OCI-LY1 (cell line): ENCODE measurements at regions not wholly inside any gene's neighbourhood (a gene's known extent, or its start where the extent isn't known, plus 50 kb on each side); places are given as distances from the start of the nearest gene placed in this dataset.

ENCODE experiments used
- H2AFZ ChIP-seq: fragments of 200-600 bp; sonication (generic), shearing (Covaris generic); 2 replicates; pipeline ENCODE4 v1.6.0; 2014; ENCODE audit warnings: antibody characterized with exemption, mild to moderate bottlenecking, low read length
- H3F3A ChIP-seq: fragments of 200-600 bp; sonication (generic), shearing (Covaris generic); 2 replicates; pipeline ENCODE4 v1.6.0; 2014; ENCODE audit warnings: mild to moderate bottlenecking, antibody characterized with exemption, low read length, moderate library complexity; ENCODE audit not compliant: insufficient read depth
- H3K27ac ChIP-seq: fragments of 200-600 bp; sonication (generic); 2 replicates; pipeline ENCODE4 v1.5.1; 2014; ENCODE audit warnings: low read length, mixed run types, mild to moderate bottlenecking, low read depth; ENCODE audit not compliant: poor library complexity, severe bottlenecking
- H3K27me3 ChIP-seq: fragments of 200-600 bp; sonication (generic); 2 replicates; pipeline ENCODE4 v1.6.0; 2014; ENCODE audit warnings: antibody characterized with exemption, mild to moderate bottlenecking, low read length, moderate library complexity; ENCODE audit not compliant: insufficient read depth
- H3K36me3 ChIP-seq: fragments of 200-600 bp; sonication (generic); 2 replicates; pipeline ENCODE4 v1.6.1; 2014; ENCODE audit warnings: mild to moderate bottlenecking, antibody characterized with exemption, low read length, moderate library complexity, mixed read lengths; ENCODE audit not compliant: insufficient read depth
- H3K4me1 ChIP-seq: fragments of 200-600 bp; sonication (generic); 2 replicates; pipeline ENCODE4 v1.5.1; 2014; ENCODE audit warnings: mild to moderate bottlenecking, low read length, moderate library complexity; ENCODE audit not compliant: insufficient read depth, severe bottlenecking
- H3K4me2 ChIP-seq: fragments of 200-600 bp; sonication (generic), shearing (Covaris generic); 2 replicates; pipeline ENCODE4 v1.6.1; 2014; ENCODE audit warnings: low read length
- H3K4me3 ChIP-seq: fragments of 200-600 bp; sonication (generic); 2 replicates; pipeline ENCODE4 v1.5.1; 2014; ENCODE audit warnings: low read length, low read depth, mild to moderate bottlenecking, mixed read lengths; ENCODE audit not compliant: poor library complexity, severe bottlenecking
- H3K79me2 ChIP-seq: fragments of 200-600 bp; shearing (Covaris generic); 2 replicates; pipeline ENCODE4 v1.6.1; 2016; ENCODE audit warnings: mixed run types, low read length, mixed read lengths; ENCODE audit not compliant: insufficient read depth
- H3K9ac ChIP-seq: fragments of 200-600 bp; sonication (generic), shearing (Covaris generic); 2 replicates; pipeline ENCODE4 v1.6.1; 2014; ENCODE audit warnings: mild to moderate bottlenecking, low read length, mixed read lengths
- H3K9me2 ChIP-seq: fragments of 200-600 bp; sonication (generic), shearing (Covaris generic); 2 replicates; pipeline ENCODE4 v1.6.1; 2014; ENCODE audit warnings: low read depth, mild to moderate bottlenecking, low read length, mixed read lengths
- H3K9me3 ChIP-seq: fragments of 200-600 bp; shearing (Covaris generic); 2 replicates; pipeline ENCODE4 v1.6.1; 2014; ENCODE audit warnings: low read length, mixed read lengths
- H4K20me1 ChIP-seq: fragments of 200-600 bp; sonication (generic), shearing (Covaris generic); 2 replicates; pipeline ENCODE4 v1.6.0; 2016; ENCODE audit warnings: mild to moderate bottlenecking, low read length; ENCODE audit not compliant: insufficient read depth
- EZH2 ChIP-seq: fragments of 200-600 bp; sonication (generic), shearing (Covaris generic); IDR thresholded peaks from 2 replicates; pipeline ENCODE4 v1.8.0; 2017; ENCODE audit warnings: borderline replicate concordance, mixed run types, mild to moderate bottlenecking, antibody characterized with exemption, low read length, moderate library complexity, mixed read lengths
- TF ChIP-seq, protein P1 (sequence below): fragments of 200-600 bp; sonication (generic), shearing (Covaris generic); IDR thresholded peaks from 2 replicates; pipeline ENCODE4 v1.5.1; 2017; ENCODE audit warnings: mild to moderate bottlenecking, antibody characterized with exemption, low read length, moderate library complexity, mixed read lengths

- H3K9ac ChIP-seq = no peak overlapping the region
- no peak overlapping the region for H3K27ac ChIP-seq
- H2AFZ ChIP-seq = no peak overlapping the region
- H4K20me1 ChIP-seq = no peaks in the 10 kb centered on the region
- H3K4me3 ChIP-seq = no peak overlapping the region
- H3K4me2 ChIP-seq = no peak overlapping the region
- no peak for TF ChIP-seq EZH2
- TF ChIP-seq, protein P1, sequence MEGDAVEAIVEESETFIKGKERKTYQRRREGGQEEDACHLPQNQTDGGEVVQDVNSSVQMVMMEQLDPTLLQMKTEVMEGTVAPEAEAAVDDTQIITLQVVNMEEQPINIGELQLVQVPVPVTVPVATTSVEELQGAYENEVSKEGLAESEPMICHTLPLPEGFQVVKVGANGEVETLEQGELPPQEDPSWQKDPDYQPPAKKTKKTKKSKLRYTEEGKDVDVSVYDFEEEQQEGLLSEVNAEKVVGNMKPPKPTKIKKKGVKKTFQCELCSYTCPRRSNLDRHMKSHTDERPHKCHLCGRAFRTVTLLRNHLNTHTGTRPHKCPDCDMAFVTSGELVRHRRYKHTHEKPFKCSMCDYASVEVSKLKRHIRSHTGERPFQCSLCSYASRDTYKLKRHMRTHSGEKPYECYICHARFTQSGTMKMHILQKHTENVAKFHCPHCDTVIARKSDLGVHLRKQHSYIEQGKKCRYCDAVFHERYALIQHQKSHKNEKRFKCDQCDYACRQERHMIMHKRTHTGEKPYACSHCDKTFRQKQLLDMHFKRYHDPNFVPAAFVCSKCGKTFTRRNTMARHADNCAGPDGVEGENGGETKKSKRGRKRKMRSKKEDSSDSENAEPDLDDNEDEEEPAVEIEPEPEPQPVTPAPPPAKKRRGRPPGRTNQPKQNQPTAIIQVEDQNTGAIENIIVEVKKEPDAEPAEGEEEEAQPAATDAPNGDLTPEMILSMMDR = no peak
- no peaks in the 10 kb centered on the region for H3K9me3 ChIP-seq
- H3K36me3 ChIP-seq = no peaks in the 10 kb centered on the region
- H3K27me3 ChIP-seq = no peaks in the 10 kb centered on the region
- H3F3A ChIP-seq = no peaks in the 10 kb centered on the region
- H3K9me2 ChIP-seq = no peaks in the 10 kb centered on the region
- no peaks in the 10 kb centered on the region for H3K79me2 ChIP-seq
- no peaks in the 10 kb centered on the region for H3K4me1 ChIP-seq
These were observed 197.9 kb upstream of the ACVR2A start for GRCh38 chr2:147646818-147647468.

DNA sequence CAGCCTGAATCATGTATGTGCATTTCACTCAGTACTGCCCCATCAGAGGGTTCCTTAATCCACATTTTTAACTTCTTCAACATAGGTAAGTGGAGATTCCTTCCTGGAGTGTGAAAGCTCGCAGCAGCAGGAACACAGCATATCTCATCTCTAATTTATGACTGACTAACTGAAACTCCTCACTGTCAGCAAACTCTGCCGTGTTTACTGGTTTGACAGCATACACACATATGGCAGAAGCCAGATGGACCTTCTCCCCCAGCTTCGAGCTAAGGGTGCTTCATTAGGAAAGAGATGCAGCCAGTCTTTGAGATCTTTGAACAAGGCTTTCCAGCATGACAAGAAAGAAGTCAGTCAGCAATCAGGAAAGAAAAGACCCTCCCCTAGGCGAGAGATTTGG, 200.3 kb upstream of the ACVR2A start:
- Histone ChIP-seq H3K79me2 (no peaks in the 10 kb centered on the region), H3K9me3 (no peaks in the 10 kb centered on the region), H3K27ac (no peak overlapping the region), H3F3A (no peaks in the 10 kb centered on the region), H3K4me3 (no peak overlapping the region), H4K20me1 (no peaks in the 10 kb centered on the region), H3K9me2 (no peaks in the 10 kb centered on the region), H2AFZ (no peak overlapping the region), H3K36me3 (no peaks in the 10 kb centered on the region), H3K27me3 (no peaks in the 10 kb centered on the region), H3K9ac (no peak overlapping the region), H3K4me2 (no peak overlapping the region), H3K4me1 (no peaks in the 10 kb centered on the region)
- TF ChIP-seq, protein P1 = no peak
- no peak for TF ChIP-seq EZH2

DNA sequence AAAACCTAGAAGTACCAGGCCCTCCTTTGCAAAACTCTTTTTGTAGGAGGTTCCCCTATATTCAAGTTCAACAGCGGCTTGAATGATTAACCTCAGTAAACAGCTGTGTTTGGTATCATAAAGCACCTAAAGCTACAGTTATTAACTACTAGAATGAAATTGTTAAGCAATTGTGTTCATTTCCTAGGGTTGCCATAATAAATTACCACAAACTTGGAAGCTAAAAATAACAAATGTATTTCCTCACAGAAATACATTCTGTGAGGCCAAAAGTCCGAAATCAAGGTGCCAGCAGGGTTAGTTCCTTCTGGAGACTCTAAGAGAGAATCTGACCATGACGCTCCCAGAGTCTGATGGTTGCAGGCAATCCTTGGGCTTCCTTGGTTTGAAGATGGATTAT, 202.1 kb upstream of the ACVR2A start:
- Histone ChIP-seq H3K27me3 (no peaks in the 10 kb centered on the region), H3K4me1 (no peaks in the 10 kb centered on the region), H3K4me2 (no peak overlapping the region), H3K9me2 (no peaks in the 10 kb centered on the region), H4K20me1 (no peaks in the 10 kb centered on the region), H2AFZ (no peak overlapping the region), H3K27ac (no peak overlapping the region), H3K4me3 (no peak overlapping the region), H3K9me3 (no peaks in the 10 kb centered on the region), H3K9ac (no peak overlapping the region), H3F3A (no peaks in the 10 kb centered on the region), H3K79me2 (no peaks in the 10 kb centered on the region), H3K36me3 (no peaks in the 10 kb centered on the region)
- TF ChIP-seq, protein P1 = no peak
- no peak for TF ChIP-seq EZH2
